ENCODE measurements at regions not wholly inside any gene's neighbourhood (a gene's known extent, or its start where the extent isn't known, plus 50 kb on each side); places are given as distances from the start of the nearest gene placed in this dataset.
A peak's percentile ranks its signal among the peaks of the same experiment; 100 is the strongest.

DNA sequence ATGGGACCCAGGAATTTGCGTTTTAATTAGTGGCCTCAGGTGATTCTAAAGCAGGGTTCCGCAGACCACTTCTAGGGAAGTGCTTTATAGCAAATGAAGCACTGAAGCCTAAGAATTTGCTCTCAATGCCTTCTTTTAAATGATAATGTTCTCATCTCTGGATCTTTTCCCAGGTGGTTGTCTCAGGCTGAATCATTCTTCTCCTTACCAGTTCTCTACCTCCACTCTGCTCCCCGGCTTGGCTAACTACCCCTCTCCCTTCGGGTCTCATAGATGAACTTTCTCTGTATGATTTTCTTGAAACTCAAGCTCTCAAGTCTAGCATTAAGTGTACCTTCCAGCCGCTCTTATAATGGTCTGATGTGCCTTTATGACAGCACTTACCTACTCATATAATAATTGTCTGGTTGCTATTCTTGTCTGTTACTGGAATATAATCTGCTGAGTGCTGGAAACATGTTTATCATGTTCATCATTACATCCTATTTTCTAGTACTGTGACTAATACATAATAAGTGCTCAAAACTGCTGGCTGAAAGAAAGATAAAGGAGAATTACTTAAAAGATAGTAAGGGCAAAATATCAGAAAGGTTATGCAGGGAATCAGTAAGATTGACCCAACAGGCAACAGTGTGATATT is 195.9 kb upstream of the SESN3 start:
- no peak overlapping the region for H2AFZ ChIP-seq (ENCODE audit: low read depth, low read length)
- intact Hi-C loops (cut with micrococcal nuclease) (no loop called here), dilution Hi-C loops (cut with MboI; ENCODE audit: extremely low pct_ligation_motif_present, low sequenced_read_pairs) (no loop called here)
- DNase-seq (ENCODE audit: low read depth, low spot score), result no peak
- no peak overlapping the region for H3K27ac ChIP-seq (ENCODE audit: insufficient read depth, low read depth, low read length)
- H3K4me2 ChIP-seq (ENCODE audit: insufficient read depth, low read length), result no peak overlapping the region
- TF ChIP-seq, protein P1, sequence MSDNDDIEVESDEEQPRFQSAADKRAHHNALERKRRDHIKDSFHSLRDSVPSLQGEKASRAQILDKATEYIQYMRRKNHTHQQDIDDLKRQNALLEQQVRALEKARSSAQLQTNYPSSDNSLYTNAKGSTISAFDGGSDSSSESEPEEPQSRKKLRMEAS (IDR thresholded peaks at IDR 0.05; ENCODE audit: insufficient read depth, insufficient read length), result no peak
- TF ChIP-seq GATA2 (IDR thresholded peaks at IDR 0.05; ENCODE audit: insufficient read depth, insufficient read length, low read depth, low read length) (no peak), MYC (IDR thresholded peaks at IDR 0.05; ENCODE audit: low read depth, low read length) (no peak), POLR2AphosphoS5 (IDR thresholded peaks at IDR 0.05; ENCODE audit: insufficient read depth, low read depth, low read length) (no peak), FOS (IDR thresholded peaks at IDR 0.05; ENCODE audit: borderline replicate concordance, insufficient read depth, low read length) (no peak), EZH2 (IDR thresholded peaks at IDR 0.05; ENCODE audit: borderline replicate concordance, low read depth, low read length, severe bottlenecking) (no peak)
- CTCF ChIA-PET, result no interaction called here
- no TSS peak for BruUV-seq (replicated peaks)
- H3K9ac ChIP-seq (replicated peaks; ENCODE audit: extremely low read depth, insufficient read depth, low read length), result no peak overlapping the region
- no peaks in the 10 kb centered on the region for H3K9me3 ChIP-seq (replicated peaks; ENCODE audit: control insufficient read depth, insufficient read depth, low read length)
- H3K9me1 ChIP-seq (replicated peaks; ENCODE audit: control insufficient read depth, extremely low read depth, insufficient read depth, low read length), result no peaks in the 10 kb centered on the region
- no peaks in the 10 kb centered on the region for H4K20me1 ChIP-seq (replicated peaks; ENCODE audit: control insufficient read depth, extremely low read depth, insufficient read depth, low read length)
- H3K4me1 ChIP-seq (ENCODE audit: control insufficient read depth, extremely low read depth, insufficient read depth, low read length), result no peaks in the 10 kb centered on the region
- H3K4me3 ChIP-seq (replicated peaks in 1 of 3; ENCODE audit: insufficient read depth in 1 of 3, low read depth in 1 of 3, low read length in 3 of 3), result no peak overlapping the region
- no peak for FAIRE-seq
- POLR2A ChIA-PET, result no interaction called here
- peaks cover 0 to 2% of the 10 kb centered on the region in 2 experiments for H3K27me3 ChIP-seq (ENCODE audit: control insufficient read depth in 2 of 2, insufficient read depth in 2 of 2, low read length in 2 of 2)
- no peaks in the 10 kb centered on the region for H3K79me2 ChIP-seq (ENCODE audit: control insufficient read depth, insufficient read depth, low read length)
- no peaks in the 10 kb centered on the region for H3K36me3 ChIP-seq (ENCODE audit: control insufficient read depth in 2 of 2, extremely low read depth in 1 of 2, insufficient read depth in 2 of 2, low read length in 2 of 2)

DNA sequence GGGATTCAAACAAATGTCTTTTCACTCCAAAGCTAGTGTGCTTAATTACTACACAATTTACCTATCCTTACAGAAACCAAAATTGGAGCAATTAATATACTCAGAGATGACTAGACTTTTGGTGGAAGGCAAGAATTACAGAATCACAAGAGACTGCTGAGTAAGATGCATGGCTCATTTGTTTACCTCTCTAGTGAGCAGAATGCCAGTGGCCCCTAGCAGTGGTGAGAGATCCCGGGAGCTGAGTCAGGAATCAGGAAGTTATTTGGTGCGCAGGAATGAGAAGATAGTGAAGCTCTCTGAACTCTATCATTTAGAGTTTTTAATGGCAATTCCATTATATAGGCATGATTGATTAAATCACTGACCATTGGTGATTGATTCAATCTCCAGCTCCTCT is 188.9 kb upstream of the SESN3 start:
- DNase-seq (ENCODE audit: low read depth, low spot score) (peak; percentile 16), FAIRE-seq (peak; percentile 55)
- Histone ChIP-seq H2AFZ (ENCODE audit: low read depth, low read length) (no peak overlapping the region), H3K27me3 (ENCODE audit: control insufficient read depth in 2 of 2, insufficient read depth in 2 of 2, low read length in 2 of 2) (no peaks in the 10 kb centered on the region), H3K36me3 (ENCODE audit: control insufficient read depth in 2 of 2, extremely low read depth in 1 of 2, insufficient read depth in 2 of 2, low read length in 2 of 2) (no peaks in the 10 kb centered on the region), H4K20me1 (replicated peaks; ENCODE audit: control insufficient read depth, extremely low read depth, insufficient read depth, low read length) (no peaks in the 10 kb centered on the region), H3K9ac (replicated peaks; ENCODE audit: extremely low read depth, insufficient read depth, low read length) (no peak overlapping the region), H3K9me3 (replicated peaks; ENCODE audit: control insufficient read depth, insufficient read depth, low read length) (no peaks in the 10 kb centered on the region), H3K4me1 (ENCODE audit: control insufficient read depth, extremely low read depth, insufficient read depth, low read length) (no peaks in the 10 kb centered on the region), H3K4me2 (ENCODE audit: insufficient read depth, low read length) (no peak overlapping the region), H3K9me1 (replicated peaks; ENCODE audit: control insufficient read depth, extremely low read depth, insufficient read depth, low read length) (no peaks in the 10 kb centered on the region), H3K79me2 (ENCODE audit: control insufficient read depth, insufficient read depth, low read length) (no peaks in the 10 kb centered on the region), H3K4me3 (replicated peaks in 1 of 3; ENCODE audit: insufficient read depth in 1 of 3, low read depth in 1 of 3, low read length in 3 of 3) (no peak overlapping the region), H3K27ac (ENCODE audit: insufficient read depth, low read depth, low read length) (no peak overlapping the region)
- TF ChIP-seq, protein P2, sequence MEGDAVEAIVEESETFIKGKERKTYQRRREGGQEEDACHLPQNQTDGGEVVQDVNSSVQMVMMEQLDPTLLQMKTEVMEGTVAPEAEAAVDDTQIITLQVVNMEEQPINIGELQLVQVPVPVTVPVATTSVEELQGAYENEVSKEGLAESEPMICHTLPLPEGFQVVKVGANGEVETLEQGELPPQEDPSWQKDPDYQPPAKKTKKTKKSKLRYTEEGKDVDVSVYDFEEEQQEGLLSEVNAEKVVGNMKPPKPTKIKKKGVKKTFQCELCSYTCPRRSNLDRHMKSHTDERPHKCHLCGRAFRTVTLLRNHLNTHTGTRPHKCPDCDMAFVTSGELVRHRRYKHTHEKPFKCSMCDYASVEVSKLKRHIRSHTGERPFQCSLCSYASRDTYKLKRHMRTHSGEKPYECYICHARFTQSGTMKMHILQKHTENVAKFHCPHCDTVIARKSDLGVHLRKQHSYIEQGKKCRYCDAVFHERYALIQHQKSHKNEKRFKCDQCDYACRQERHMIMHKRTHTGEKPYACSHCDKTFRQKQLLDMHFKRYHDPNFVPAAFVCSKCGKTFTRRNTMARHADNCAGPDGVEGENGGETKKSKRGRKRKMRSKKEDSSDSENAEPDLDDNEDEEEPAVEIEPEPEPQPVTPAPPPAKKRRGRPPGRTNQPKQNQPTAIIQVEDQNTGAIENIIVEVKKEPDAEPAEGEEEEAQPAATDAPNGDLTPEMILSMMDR (IDR thresholded peaks at IDR 0.05; ENCODE audit: extremely low read depth in 1 of 2, insufficient read depth in 1 of 2, low read depth in 1 of 2, low read length in 2 of 2), result no peak
- TF ChIP-seq GATA2 (IDR thresholded peaks at IDR 0.05; ENCODE audit: insufficient read depth, insufficient read length, low read depth, low read length) (peak; percentile 61), FOS (IDR thresholded peaks at IDR 0.05; ENCODE audit: borderline replicate concordance, insufficient read depth, low read length) (peak; percentile 40), EZH2 (IDR thresholded peaks at IDR 0.05; ENCODE audit: borderline replicate concordance, low read depth, low read length, severe bottlenecking) (no peak)
- no TSS peak for BruUV-seq (replicated peaks)
- ChIA-PET CTCF (interaction anchor here (1.1 to 1.4 kb wide), 2 partner anchors 9 to 13 kb away, joined by 4 to 5 read pairs; no protein-coding TSS in a partner anchor), POLR2A (no interaction called here)
- dilution Hi-C loops (cut with MboI; ENCODE audit: extremely low pct_ligation_motif_present, low sequenced_read_pairs), result no loop called here
- intact Hi-C loops (cut with micrococcal nuclease), result no loop called here

Measured in endothelial cell of umbilical vein (primary cell).